ENCODE measurements at regions not wholly inside any gene's neighbourhood (a gene's known extent, or its start where the extent isn't known, plus 50 kb on each side); places are given as distances from the start of the nearest gene placed in this dataset.

- TF ChIP-seq CREB5 (CRISPR knock-in tag; IDR thresholded peaks at IDR 0.05; ENCODE audit: low read depth) (no peak), ARNTL (CRISPR knock-in tag; IDR thresholded peaks at IDR 0.05; ENCODE audit: borderline replicate concordance, low read depth) (no peak), CSDC2 (CRISPR knock-in tag; IDR thresholded peaks at IDR 0.05) (no peak), PPARA (CRISPR knock-in tag; IDR thresholded peaks at IDR 0.05; ENCODE audit: borderline replicate concordance) (no peak), TCF4 (CRISPR knock-in tag; IDR thresholded peaks at IDR 0.05; ENCODE audit: borderline replicate concordance) (no peak), OSR1 (CRISPR knock-in tag; IDR thresholded peaks at IDR 0.05) (no peak), GLIS3 (CRISPR knock-in tag; IDR thresholded peaks at IDR 0.05) (no peak), ZNF8 (CRISPR knock-in tag; IDR thresholded peaks at IDR 0.05) (no peak), TOX (CRISPR knock-in tag; IDR thresholded peaks at IDR 0.05; ENCODE audit: borderline replicate concordance) (no peak), ZFP30 (CRISPR knock-in tag; IDR thresholded peaks at IDR 0.05) (no peak), SNAI2 (CRISPR knock-in tag; IDR thresholded peaks at IDR 0.05) (no peak)
Measured at GRCh38 chr11:115710980-115711379, 206.8 kb upstream of the CADM1 start (continued).

GRCh38 chr11:115710426-115710825 is 206.2 kb upstream of the CADM1 start:
- ATAC-seq: no peak
- TF ChIP-seq TSHZ2 (CRISPR knock-in tag; IDR thresholded peaks at IDR 0.05): no peak

- ATAC-seq: no peak
- no peak for TF ChIP-seq ZFP3 (CRISPR knock-in tag; IDR thresholded peaks at IDR 0.05)
- no peak for TF ChIP-seq PPARA (CRISPR knock-in tag; IDR thresholded peaks at IDR 0.05; ENCODE audit: borderline replicate concordance)
- no peak for TF ChIP-seq ZNF8 (CRISPR knock-in tag; IDR thresholded peaks at IDR 0.05)
- TF ChIP-seq CREB5 (CRISPR knock-in tag; IDR thresholded peaks at IDR 0.05; ENCODE audit: low read depth): no peak
- no peak for TF ChIP-seq ZFP30 (CRISPR knock-in tag; IDR thresholded peaks at IDR 0.05)
- TF ChIP-seq ARNTL (CRISPR knock-in tag; IDR thresholded peaks at IDR 0.05; ENCODE audit: borderline replicate concordance, low read depth): no peak
- TF ChIP-seq ZNF70 (CRISPR knock-in tag; IDR thresholded peaks at IDR 0.05): no peak
- no peak for TF ChIP-seq ESRRG (CRISPR knock-in tag; IDR thresholded peaks at IDR 0.05)
- no peak for TF ChIP-seq POU6F1 (CRISPR knock-in tag; IDR thresholded peaks at IDR 0.05; ENCODE audit: borderline replicate concordance, low read depth)
- no peak for TF ChIP-seq GLIS3 (CRISPR knock-in tag; IDR thresholded peaks at IDR 0.05)
- no peak for TF ChIP-seq SNAI2 (CRISPR knock-in tag; IDR thresholded peaks at IDR 0.05)
- TF ChIP-seq OSR1 (CRISPR knock-in tag; IDR thresholded peaks at IDR 0.05): no peak
- TF ChIP-seq BACH2 (CRISPR knock-in tag; IDR thresholded peaks at IDR 0.05; ENCODE audit: borderline replicate concordance): no peak
- no peak for TF ChIP-seq ZNF565 (CRISPR knock-in tag; conservative IDR thresholded peaks at IDR 0.05; ENCODE audit: low read depth)
- TF ChIP-seq ISL1 (CRISPR knock-in tag; IDR thresholded peaks at IDR 0.05): no peak
Measured at GRCh38 chr11:115709297-115709696, 205.1 kb upstream of the CADM1 start.

- no peak for ATAC-seq
- TF ChIP-seq ESRRG (CRISPR knock-in tag; IDR thresholded peaks at IDR 0.05) (no peak), ZNF70 (CRISPR knock-in tag; IDR thresholded peaks at IDR 0.05) (no peak), ZFP3 (CRISPR knock-in tag; IDR thresholded peaks at IDR 0.05) (no peak), ISL1 (CRISPR knock-in tag; IDR thresholded peaks at IDR 0.05) (no peak), CSRNP3 (CRISPR knock-in tag; IDR thresholded peaks at IDR 0.05) (no peak), ZFP30 (CRISPR knock-in tag; IDR thresholded peaks at IDR 0.05) (no peak), CREB5 (CRISPR knock-in tag; IDR thresholded peaks at IDR 0.05; ENCODE audit: low read depth) (no peak), SNAI2 (CRISPR knock-in tag; IDR thresholded peaks at IDR 0.05) (no peak), PATZ1 (CRISPR knock-in tag; IDR thresholded peaks at IDR 0.05; ENCODE audit: borderline replicate concordance) (no peak), ZNF565 (CRISPR knock-in tag; conservative IDR thresholded peaks at IDR 0.05; ENCODE audit: low read depth) (no peak), ZC3H10 (CRISPR knock-in tag; IDR thresholded peaks at IDR 0.05) (no peak), GLIS3 (CRISPR knock-in tag; IDR thresholded peaks at IDR 0.05) (no peak)
Measured at GRCh38 chr11:115707180-115707905, 203.1 kb upstream of the CADM1 start.
